ENCODE measurements at regions not wholly inside any gene's neighbourhood (a gene's known extent, or its start where the extent isn't known, plus 50 kb on each side); places are given as distances from the start of the nearest gene placed in this dataset.
"Not testable (repeated sequence)": the region's sequence is repeated elsewhere in the genome, so short reads cannot be mapped to it uniquely, and the experiment has no call there.

GRCh38 chr12:116448165-116448739 is 110.9 kb upstream of the MAP1LC3B2 start:
- DNase-seq (ENCODE audit: low read depth), result no peak
- H3K4me3 ChIP-seq (ENCODE audit: low read depth, low read length), result no peak overlapping the region
- no peak for TF ChIP-seq CTCF (IDR thresholded peaks at IDR 0.05; ENCODE audit: control insufficient read depth, extremely low read depth, insufficient read depth)

- TF ChIP-seq CTCF (IDR thresholded peaks at IDR 0.05; ENCODE audit: control insufficient read depth, extremely low read depth, insufficient read depth), result no peak
- no peak for DNase-seq (ENCODE audit: low read depth)
- no peak overlapping the region for H3K4me3 ChIP-seq (ENCODE audit: low read depth, low read length)
These were observed 108.7 kb upstream of the MAP1LC3B2 start for GRCh38 chr12:116450406-116450910.

GRCh38 chr12:116452975-116453374 is 106.2 kb upstream of the MAP1LC3B2 start:
- DNase-seq (ENCODE audit: low read depth), result not testable (repeated sequence)

GRCh38 chr12:116453631-116454030 is 105.5 kb upstream of the MAP1LC3B2 start:
- H3K4me3 ChIP-seq (ENCODE audit: low read depth, low read length), result no peak overlapping the region
- DNase-seq (ENCODE audit: low read depth), result no peak
- TF ChIP-seq CTCF (IDR thresholded peaks at IDR 0.05; ENCODE audit: control insufficient read depth, extremely low read depth, insufficient read depth), result no peak

More at GRCh38 chr12:116452975-116453374, 106.2 kb upstream of the MAP1LC3B2 start:
- not testable (repeated sequence) for H3K4me3 ChIP-seq (ENCODE audit: low read depth, low read length)

GRCh38 chr12:116454076-116454475 is 105.1 kb upstream of the MAP1LC3B2 start:
- H3K4me3 ChIP-seq (ENCODE audit: low read depth, low read length), result no peak overlapping the region
- no peak for DNase-seq (ENCODE audit: low read depth)
- TF ChIP-seq CTCF (IDR thresholded peaks at IDR 0.05; ENCODE audit: control insufficient read depth, extremely low read depth, insufficient read depth), result no peak

- no peak for DNase-seq (ENCODE audit: low read depth)
- H3K4me3 ChIP-seq (ENCODE audit: low read depth, low read length), result no peak overlapping the region
- TF ChIP-seq CTCF (IDR thresholded peaks at IDR 0.05; ENCODE audit: control insufficient read depth, extremely low read depth, insufficient read depth), result no peak
These were observed 104.2 kb upstream of the MAP1LC3B2 start for GRCh38 chr12:116454950-116455447.

- no peak for DNase-seq (ENCODE audit: low read depth)
- no peak overlapping the region for H3K4me3 ChIP-seq (ENCODE audit: low read depth, low read length)
- TF ChIP-seq CTCF (IDR thresholded peaks at IDR 0.05; ENCODE audit: control insufficient read depth, extremely low read depth, insufficient read depth), result no peak
These were observed 103.4 kb upstream of the MAP1LC3B2 start for GRCh38 chr12:116455540-116456329.

All from LNCaP clone FGC (cell line).